Tibial artery (tissue), 4 donors: ENCODE measurements at regions not wholly inside any gene's neighbourhood (a gene's known extent, or its start where the extent isn't known, plus 50 kb on each side); places are given as distances from the start of the nearest gene placed in this dataset.

Experiments used
- DNase-seq, 2 donors: peaks; one replicate each; pipeline ENCODE4 v3.0.0-alpha.2; 2019
- H3K27ac ChIP-seq, 2 donors: fragments of 200-600 bp; sonication (generic) in 1 of 2; 1 replicate in 1 of 2; 2 replicates in 1 of 2; pipeline ENCODE4 v1.5.1; 2018 to 2019; ENCODE audit warnings: mild to moderate bottlenecking in 1 of 2
- H3K27me3 ChIP-seq, 2 donors: fragments of 200-600 bp; sonication (generic) in 1 of 2; one replicate each; pipeline versions ENCODE4 v1.5.1 to v1.6.0; 2016 to 2019
- H3K36me3 ChIP-seq, 3 donors: fragments of 200-600 bp; sonication (generic) in 2 of 3; one replicate each; pipeline ENCODE4 v1.5.1; 2016 to 2019; ENCODE audit warnings: mild to moderate bottlenecking in 2 of 3
- H3K4me1 ChIP-seq, 4 donors: fragments of 200-600 bp; sonication (generic) in 2 of 4; 1 replicate in 3 of 4; 2 replicates in 1 of 4; pipeline ENCODE4 v1.5.1; 2016 to 2019
- H3K4me3 ChIP-seq, 2 donors: fragments of 200-600 bp; sonication (generic) in 1 of 2; 1 replicate in 1 of 2; 2 replicates in 1 of 2; pipeline ENCODE4 v1.5.1; 2018 to 2019; ENCODE audit warnings: mild to moderate bottlenecking in 2 of 2
- H3K9me3 ChIP-seq, 3 donors: fragments of 200-600 bp; sonication (generic) in 1 of 3; one replicate each; pipeline ENCODE4 v1.5.1; 2016 to 2019
- intact Hi-C: fragments of 100-400 bp; cut with DNase I; formaldehyde crosslinking; loops from one replicate; pipeline ENCODE4 v1.15.0; 2023; ENCODE audit warnings: low total_unique reads
- TF ChIP-seq, protein P1 (sequence below), 2 experiments: fragments of 200-600 bp in 1 of 2; fragments of 450-650 bp in 1 of 2; IDR thresholded peaks; one replicate each; pipeline ENCODE4 v1.5.1; 2017 to 2019; ENCODE audit warnings: antibody characterized with exemption in 2 of 2, mild to moderate bottlenecking in 1 of 2, moderate library complexity in 1 of 2

DNA sequence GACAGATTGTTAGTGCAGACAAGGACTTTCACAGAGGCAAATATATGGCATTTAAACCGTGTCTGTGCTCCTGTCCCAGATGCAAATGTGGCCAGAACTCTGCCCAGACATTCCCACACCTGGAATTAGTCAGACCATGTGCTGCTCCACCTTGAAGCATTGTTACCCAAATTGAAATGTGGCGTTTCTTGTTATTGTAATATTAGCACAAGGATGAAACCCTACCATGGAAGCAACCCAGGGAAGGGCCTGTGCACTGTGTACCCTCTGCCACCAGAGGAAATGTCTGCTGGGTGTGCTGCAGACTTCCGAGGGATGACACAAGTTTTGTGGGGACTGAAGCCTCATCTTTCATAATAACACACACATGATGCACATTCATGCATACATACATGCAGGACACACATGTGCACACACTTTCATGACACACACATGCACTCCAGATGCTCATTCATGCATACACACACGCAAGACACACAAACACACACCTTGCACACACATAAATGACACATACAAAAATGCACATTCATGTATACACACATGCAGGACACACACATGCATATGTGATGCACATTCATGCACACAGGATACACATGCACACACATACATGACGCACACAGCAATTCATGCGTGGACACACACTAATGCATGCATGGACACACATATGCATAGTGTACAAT lies 133.2 kb upstream of the SNTG2 start:
- no peaks in the 10 kb centered on the region for H3K36me3 ChIP-seq
- TF ChIP-seq, protein P1, sequence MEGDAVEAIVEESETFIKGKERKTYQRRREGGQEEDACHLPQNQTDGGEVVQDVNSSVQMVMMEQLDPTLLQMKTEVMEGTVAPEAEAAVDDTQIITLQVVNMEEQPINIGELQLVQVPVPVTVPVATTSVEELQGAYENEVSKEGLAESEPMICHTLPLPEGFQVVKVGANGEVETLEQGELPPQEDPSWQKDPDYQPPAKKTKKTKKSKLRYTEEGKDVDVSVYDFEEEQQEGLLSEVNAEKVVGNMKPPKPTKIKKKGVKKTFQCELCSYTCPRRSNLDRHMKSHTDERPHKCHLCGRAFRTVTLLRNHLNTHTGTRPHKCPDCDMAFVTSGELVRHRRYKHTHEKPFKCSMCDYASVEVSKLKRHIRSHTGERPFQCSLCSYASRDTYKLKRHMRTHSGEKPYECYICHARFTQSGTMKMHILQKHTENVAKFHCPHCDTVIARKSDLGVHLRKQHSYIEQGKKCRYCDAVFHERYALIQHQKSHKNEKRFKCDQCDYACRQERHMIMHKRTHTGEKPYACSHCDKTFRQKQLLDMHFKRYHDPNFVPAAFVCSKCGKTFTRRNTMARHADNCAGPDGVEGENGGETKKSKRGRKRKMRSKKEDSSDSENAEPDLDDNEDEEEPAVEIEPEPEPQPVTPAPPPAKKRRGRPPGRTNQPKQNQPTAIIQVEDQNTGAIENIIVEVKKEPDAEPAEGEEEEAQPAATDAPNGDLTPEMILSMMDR (IDR thresholded peaks at IDR 0.05), result no peak
- H3K4me1 ChIP-seq, result no peaks in the 10 kb centered on the region
- H3K27me3 ChIP-seq, result no peaks in the 10 kb centered on the region
- intact Hi-C loops, result no loop called here
- H3K27ac ChIP-seq, result no peak overlapping the region
- H3K4me3 ChIP-seq, result no peak overlapping the region
- H3K9me3 ChIP-seq, result no peaks in the 10 kb centered on the region
- DNase-seq, result no peak

DNA sequence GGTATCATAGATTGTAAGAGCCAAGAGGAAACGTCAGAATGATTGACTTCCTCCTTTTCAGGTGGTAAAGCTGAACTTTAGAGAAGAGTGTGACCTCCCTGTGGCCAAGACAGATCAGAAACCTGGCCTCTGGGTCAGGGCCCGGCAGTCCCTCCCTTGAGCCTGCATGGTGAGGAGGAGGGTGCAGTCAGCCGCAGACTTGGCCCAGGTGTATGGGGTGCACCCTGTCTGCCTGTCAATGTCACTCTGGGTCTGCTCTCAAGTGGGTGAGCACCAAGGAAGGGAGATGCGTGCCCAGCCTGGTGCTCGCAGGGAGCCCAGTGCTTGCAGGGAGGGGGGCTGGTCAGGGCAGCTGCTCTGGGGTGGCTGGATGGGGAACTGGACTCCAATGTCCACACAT lies 134.4 kb upstream of the SNTG2 start:
- H3K4me3 ChIP-seq, result no peak overlapping the region
- DNase-seq, result no peak
- H3K9me3 ChIP-seq, result no peaks in the 10 kb centered on the region
- H3K4me1 ChIP-seq, result no peaks in the 10 kb centered on the region
- H3K27me3 ChIP-seq, result no peaks in the 10 kb centered on the region
- no peak overlapping the region for H3K27ac ChIP-seq
- intact Hi-C loops, result no loop called here
- H3K36me3 ChIP-seq, result no peaks in the 10 kb centered on the region
- TF ChIP-seq, protein P1 (IDR thresholded peaks at IDR 0.05), result no peak

DNA sequence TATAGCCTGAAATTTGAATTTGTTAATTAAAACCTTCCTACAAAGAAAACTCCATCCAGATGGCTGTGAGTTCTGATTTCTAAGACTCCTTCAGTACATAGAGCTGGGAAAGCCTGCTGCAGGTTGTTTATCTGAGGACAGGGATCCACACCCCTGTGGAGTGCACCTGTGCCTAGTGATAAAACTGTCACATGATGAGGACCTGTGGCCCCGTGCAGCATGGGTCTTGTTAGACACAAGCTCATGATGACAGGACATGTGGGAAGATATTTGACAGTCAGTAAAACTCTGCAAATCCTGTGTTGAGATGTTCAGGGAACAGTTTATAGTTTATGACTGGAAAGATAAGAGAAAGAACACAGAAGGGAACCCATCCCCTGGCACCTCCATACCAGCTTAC lies 133.2 kb upstream of the TMEM18 start:
- Histone ChIP-seq H3K4me3 (no peak overlapping the region), H3K9me3 (no peaks in the 10 kb centered on the region), H3K4me1 (no peaks in the 10 kb centered on the region), H3K27ac (no peak overlapping the region), H3K36me3 (no peaks in the 10 kb centered on the region), H3K27me3 (no peaks in the 10 kb centered on the region)
- intact Hi-C loops, result no loop called here
- TF ChIP-seq, protein P1 (IDR thresholded peaks at IDR 0.05), result no peak
- no peak for DNase-seq

DNA sequence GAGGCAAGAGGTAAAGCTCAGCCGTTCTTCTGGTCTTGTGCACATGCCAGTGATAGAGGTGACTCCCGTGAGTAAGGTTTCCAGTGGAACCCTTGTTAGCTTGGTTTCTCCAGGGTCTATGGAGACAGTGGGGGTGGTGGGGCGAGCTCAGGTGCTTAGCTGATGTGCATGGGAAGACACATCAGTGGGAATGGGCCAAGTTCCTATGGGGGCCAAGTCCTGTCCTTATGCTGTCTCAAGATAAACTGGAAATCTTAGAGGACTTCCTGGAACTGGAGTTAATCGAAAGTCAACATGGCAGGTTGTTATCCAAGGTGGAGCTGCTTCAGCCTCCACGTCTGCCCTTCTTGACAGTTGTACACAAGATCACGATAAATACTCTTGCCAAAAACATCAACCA lies 130.1 kb upstream of the TMEM18 start:
- intact Hi-C loops, result no loop called here
- no peaks in the 10 kb centered on the region for H3K27me3 ChIP-seq
- no peaks in the 10 kb centered on the region for H3K36me3 ChIP-seq
- DNase-seq, result no peak
- no peak overlapping the region for H3K27ac ChIP-seq
- no peaks in the 10 kb centered on the region for H3K4me1 ChIP-seq
- TF ChIP-seq, protein P1 (IDR thresholded peaks at IDR 0.05), result no peak
- H3K4me3 ChIP-seq, result no peak overlapping the region
- H3K9me3 ChIP-seq, result no peaks in the 10 kb centered on the region

DNA sequence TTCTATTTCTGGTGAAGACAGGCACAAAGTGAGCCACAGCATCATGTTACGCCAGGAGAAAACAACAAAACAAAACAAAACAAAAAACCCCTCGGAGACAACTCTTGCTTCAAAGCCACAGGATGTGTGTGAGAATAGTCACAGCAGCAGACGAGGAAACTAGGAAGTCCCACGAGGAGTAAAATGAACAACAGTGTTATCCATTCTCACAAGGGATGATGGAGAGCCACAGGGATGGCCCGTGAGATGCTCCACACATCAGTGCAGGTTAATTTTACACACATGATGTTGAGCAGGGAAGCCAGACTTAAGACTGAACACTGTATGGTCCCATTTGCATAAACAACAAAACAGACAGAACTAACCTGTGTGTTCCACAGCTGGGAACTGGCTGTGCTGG lies 128.5 kb upstream of the TMEM18 start:
- H3K27ac ChIP-seq, result no peak overlapping the region
- no peaks in the 10 kb centered on the region for H3K9me3 ChIP-seq
- intact Hi-C loops, result no loop called here
- H3K4me1 ChIP-seq, result no peaks in the 10 kb centered on the region
- TF ChIP-seq, protein P1 (IDR thresholded peaks at IDR 0.05), result no peak
- DNase-seq, result no peak
- H3K4me3 ChIP-seq, result no peak overlapping the region
- H3K27me3 ChIP-seq, result no peaks in the 10 kb centered on the region
- no peaks in the 10 kb centered on the region for H3K36me3 ChIP-seq

DNA sequence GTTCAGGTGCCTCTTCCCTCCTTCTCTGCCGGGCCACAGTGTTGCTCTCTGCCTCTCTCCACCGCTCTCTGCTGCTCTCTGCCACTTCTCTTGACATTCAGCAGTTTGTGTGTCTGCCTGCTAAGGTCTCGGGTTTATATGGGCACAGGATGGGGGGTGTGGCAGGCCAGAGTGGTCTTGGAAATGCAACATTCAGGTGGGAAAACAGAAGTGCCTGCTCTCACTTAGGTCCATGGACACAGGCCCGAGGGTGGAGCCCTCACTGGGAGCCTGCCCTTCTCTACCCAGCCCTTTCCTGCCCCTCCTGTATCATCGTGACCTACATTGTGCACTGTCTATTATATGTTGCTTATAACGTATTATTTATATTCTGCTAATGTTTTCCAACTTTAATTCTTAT lies 120.8 kb upstream of the TMEM18 start:
- Histone ChIP-seq H3K27me3 (peaks cover 0 to 5% of the 10 kb centered on the region in 2 donors), H3K4me1 (no peaks in the 10 kb centered on the region), H3K36me3 (no peaks in the 10 kb centered on the region), H3K9me3 (no peaks in the 10 kb centered on the region), H3K27ac (no peak overlapping the region), H3K4me3 (no peak overlapping the region)
- intact Hi-C loops, result no loop called here
- TF ChIP-seq, protein P1 (IDR thresholded peaks at IDR 0.05), result no peak
- DNase-seq, result no peak
